Vagina (tissue), 2 donors: ENCODE measurements at regions not wholly inside any gene's neighbourhood (a gene's known extent, or its start where the extent isn't known, plus 50 kb on each side); places are given as distances from the start of the nearest gene placed in this dataset.

Source experiments
- CTCF ChIP-seq, 3 experiments: fragments of 450-650 bp in 2 of 3; fragments of 200-600 bp in 1 of 3; sonication (generic) in 1 of 3; IDR thresholded peaks; one replicate each; pipeline ENCODE4 v1.5.1; 2017 to 2019; ENCODE audit warnings: antibody characterized with exemption in 3 of 3, mild to moderate bottlenecking in 2 of 3, moderate library complexity in 2 of 3
- POLR2A ChIP-seq, 2 donors: fragments of 450-650 bp; IDR thresholded peaks; one replicate each; pipeline ENCODE4 v1.6.1; 2017; ENCODE audit warnings: antibody characterized with exemption in 2 of 2, mild to moderate bottlenecking in 2 of 2, moderate library complexity in 2 of 2

- TF ChIP-seq POLR2A (IDR thresholded peaks at IDR 0.05) (no peak), CTCF (IDR thresholded peaks at IDR 0.05) (no peak)
These were observed 62.5 kb upstream of the DMRTB1 start for GRCh38 chr1:53396573-53397268.
